Testis (tissue), 2 donors: ENCODE measurements at regions not wholly inside any gene's neighbourhood (a gene's known extent, or its start where the extent isn't known, plus 50 kb on each side); places are given as distances from the start of the nearest gene placed in this dataset.

Experiments used
- DNase-seq: peaks from one replicate; pipeline ENCODE4 v3.0.0-alpha.2; 2019
- H3K27ac ChIP-seq, 2 donors: fragments of 200-600 bp; sonication (generic); one replicate each; pipeline ENCODE4 v1.5.1; 2019
- H3K27me3 ChIP-seq: fragments of 200-600 bp; sonication (generic); one replicate; pipeline ENCODE4 v1.5.1; 2019
- H3K36me3 ChIP-seq: fragments of 200-600 bp; sonication (generic); one replicate; pipeline ENCODE4 v1.5.1; 2017; ENCODE audit warnings: low read depth; ENCODE audit errors: missing control alignments
- H3K4me1 ChIP-seq: fragments of 200-600 bp; sonication (generic); one replicate; pipeline ENCODE4 v1.5.1; 2019
- H3K4me3 ChIP-seq, 2 donors: fragments of 200-600 bp; sonication (generic); one replicate each; pipeline ENCODE4 v1.5.1; 2017 to 2019
- H3K9me3 ChIP-seq: fragments of 200-600 bp; sonication (generic); one replicate; pipeline ENCODE4 v1.5.1; 2017
- POLR2A ChIP-seq: fragments of 450-650 bp; IDR thresholded peaks from one replicate; pipeline ENCODE4 v1.6.1; 2017; ENCODE audit warnings: antibody characterized with exemption, mild to moderate bottlenecking, moderate library complexity
- WGBS, 2 donors: methylation state at CpG; one replicate each; pipeline ENCODE4 v1.1.5; 2018; 5-methylcytosine and 5-hydroxymethylcytosine counted together
- intact Hi-C: fragments of 100-400 bp; cut with DNase I; formaldehyde crosslinking; loops from one replicate; pipeline ENCODE4 v1.15.1; 2023; ENCODE audit warnings: low total_unique reads
- TF ChIP-seq, protein P1 (sequence below), 3 experiments: fragments of 450-650 bp in 2 of 3; fragments of 200-600 bp in 1 of 3; sonication (generic) in 1 of 3; IDR thresholded peaks; one replicate each; pipeline ENCODE4 v1.5.1; 2016 to 2019; ENCODE audit warnings: antibody characterized with exemption in 3 of 3, mild to moderate bottlenecking in 2 of 3, moderate library complexity in 1 of 3

DNA sequence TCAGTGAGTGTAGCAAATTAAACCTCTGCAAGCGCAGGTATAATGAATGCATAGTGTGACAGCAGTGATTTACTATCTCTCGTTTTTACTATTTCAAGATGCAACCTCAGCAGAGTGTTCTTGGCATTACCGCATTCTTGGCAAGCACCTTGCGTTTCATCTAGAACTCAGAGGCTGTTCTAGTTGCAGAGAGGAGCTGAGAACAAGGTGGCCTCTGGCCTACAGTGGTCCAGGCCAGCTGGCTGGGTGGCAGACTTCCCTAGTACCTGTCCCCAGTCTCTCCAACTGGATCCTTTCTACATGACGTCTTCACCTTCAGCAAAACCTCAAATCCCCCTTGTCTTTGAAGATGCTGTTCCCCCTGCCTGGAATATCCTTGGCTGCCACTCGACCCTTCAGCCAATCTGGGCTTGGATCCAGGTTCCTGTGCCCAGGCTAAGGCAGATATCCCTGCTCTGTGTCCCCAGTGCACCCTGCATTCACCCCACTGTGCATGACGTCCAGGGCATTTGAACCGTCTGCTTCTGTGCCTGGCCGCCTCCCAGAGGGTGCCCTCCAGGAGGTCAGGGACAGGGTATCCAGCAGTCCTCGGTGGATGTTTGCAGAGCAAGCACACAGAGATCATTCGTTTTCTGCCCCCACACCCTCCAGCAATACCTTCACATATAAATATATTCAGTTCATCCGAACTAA, 120.4 kb upstream of the CPEB4 start:
- Histone ChIP-seq H3K27me3 (no peaks in the 10 kb centered on the region), H3K27ac (no peak overlapping the region), H3K9me3 (no peaks in the 10 kb centered on the region), H3K4me3 (no peak overlapping the region), H3K4me1 (peaks cover 5% of the 10 kb centered on the region), H3K36me3 (no peaks in the 10 kb centered on the region)
- TF ChIP-seq POLR2A = no peak
- TF ChIP-seq, protein P1, sequence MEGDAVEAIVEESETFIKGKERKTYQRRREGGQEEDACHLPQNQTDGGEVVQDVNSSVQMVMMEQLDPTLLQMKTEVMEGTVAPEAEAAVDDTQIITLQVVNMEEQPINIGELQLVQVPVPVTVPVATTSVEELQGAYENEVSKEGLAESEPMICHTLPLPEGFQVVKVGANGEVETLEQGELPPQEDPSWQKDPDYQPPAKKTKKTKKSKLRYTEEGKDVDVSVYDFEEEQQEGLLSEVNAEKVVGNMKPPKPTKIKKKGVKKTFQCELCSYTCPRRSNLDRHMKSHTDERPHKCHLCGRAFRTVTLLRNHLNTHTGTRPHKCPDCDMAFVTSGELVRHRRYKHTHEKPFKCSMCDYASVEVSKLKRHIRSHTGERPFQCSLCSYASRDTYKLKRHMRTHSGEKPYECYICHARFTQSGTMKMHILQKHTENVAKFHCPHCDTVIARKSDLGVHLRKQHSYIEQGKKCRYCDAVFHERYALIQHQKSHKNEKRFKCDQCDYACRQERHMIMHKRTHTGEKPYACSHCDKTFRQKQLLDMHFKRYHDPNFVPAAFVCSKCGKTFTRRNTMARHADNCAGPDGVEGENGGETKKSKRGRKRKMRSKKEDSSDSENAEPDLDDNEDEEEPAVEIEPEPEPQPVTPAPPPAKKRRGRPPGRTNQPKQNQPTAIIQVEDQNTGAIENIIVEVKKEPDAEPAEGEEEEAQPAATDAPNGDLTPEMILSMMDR (IDR thresholded peaks at IDR 0.05) = no peak
- intact Hi-C loops = no loop called here
- WGBS, 2 donors = 40 to 56% methylated on average over 11 to 12 of the region's 12 CpGs
- DNase-seq = peak; percentile 57

GRCh38 chr5:173768267-173768806, 119.8 kb upstream of the CPEB4 start:
- peaks cover 5% of the 10 kb centered on the region for H3K4me1 ChIP-seq
- 83 to 84% methylated on average over 5 of the region's 5 CpGs for WGBS, 2 donors
- no peaks in the 10 kb centered on the region for H3K9me3 ChIP-seq
- no peak overlapping the region for H3K27ac ChIP-seq
- DNase-seq = no peak
- intact Hi-C loops = no loop called here
- no peak overlapping the region for H3K4me3 ChIP-seq
- no peaks in the 10 kb centered on the region for H3K36me3 ChIP-seq
- no peaks in the 10 kb centered on the region for H3K27me3 ChIP-seq
- no peak for TF ChIP-seq POLR2A
- TF ChIP-seq, protein P1 (IDR thresholded peaks at IDR 0.05) = no peak

- intact Hi-C loops = no loop called here
- TF ChIP-seq POLR2A = no peak
- TF ChIP-seq, protein P1 (IDR thresholded peaks at IDR 0.05) = no peak
- WGBS, 2 donors = 96 to 97% methylated on average over 1 of the region's 1 CpG
- Histone ChIP-seq H3K36me3 (no peaks in the 10 kb centered on the region), H3K4me3 (no peak overlapping the region), H3K9me3 (no peaks in the 10 kb centered on the region), H3K4me1 (peaks cover 5% of the 10 kb centered on the region), H3K27ac (no peak overlapping the region), H3K27me3 (no peaks in the 10 kb centered on the region)
- no peak for DNase-seq
Observed at GRCh38 chr5:173768891-173769290, 119.3 kb upstream of the CPEB4 start.

DNA sequence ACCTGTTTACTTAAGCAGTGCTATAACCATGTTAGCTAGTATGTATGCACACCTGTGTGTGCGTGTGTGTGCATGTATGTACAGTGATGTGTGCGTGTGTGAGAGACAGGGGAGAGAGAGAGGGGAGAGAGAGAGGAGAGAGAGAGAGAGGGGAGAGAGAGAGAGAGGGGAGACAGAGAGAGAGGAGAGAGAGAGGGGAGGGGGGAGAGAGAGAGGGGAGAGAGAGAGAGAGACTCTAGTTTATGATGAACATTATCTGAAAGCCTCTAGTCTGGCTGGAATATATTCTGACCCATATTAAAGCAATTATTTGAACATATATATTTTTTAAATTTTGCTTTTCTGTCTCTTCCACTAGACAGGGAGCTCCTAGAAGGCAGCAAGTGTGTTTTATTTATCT, 117.5 kb upstream of the CPEB4 start:
- 74 to 86% methylated on average over 2 of the region's 2 CpGs for WGBS, 2 donors

More for the DNA sequence above, 117.5 kb upstream of the CPEB4 start:
- H3K4me1 ChIP-seq = peaks cover 5% of the 10 kb centered on the region
- no peaks in the 10 kb centered on the region for H3K36me3 ChIP-seq
- H3K27me3 ChIP-seq = no peaks in the 10 kb centered on the region
- intact Hi-C loops = no loop called here
- H3K27ac ChIP-seq = no peak overlapping the region
- H3K4me3 ChIP-seq = no peak overlapping the region
- TF ChIP-seq, protein P1 (IDR thresholded peaks at IDR 0.05) = no peak
- TF ChIP-seq POLR2A = no peak
- no peaks in the 10 kb centered on the region for H3K9me3 ChIP-seq
- no peak for DNase-seq
